H9 (cell line): ENCODE measurements at regions not wholly inside any gene's neighbourhood (a gene's known extent, or its start where the extent isn't known, plus 50 kb on each side); places are given as distances from the start of the nearest gene placed in this dataset.

Experiments used
- DNase-seq: peaks from one replicate; pipeline ENCODE4 v3.0.0-alpha.2; 2017
- H2AFZ ChIP-seq: one replicate; pipeline ENCODE4 v1.6.1; 2013; ENCODE audit warnings: mild to moderate bottlenecking, low read length, control low read depth, moderate library complexity
- H2AK5ac ChIP-seq: 2 replicates; pipeline ENCODE4 v1.6.1; 2013; ENCODE audit warnings: low read length, control low read depth, mixed read lengths; ENCODE audit not compliant: insufficient read length
- H2BK120ac ChIP-seq: one replicate; pipeline ENCODE4 v1.6.1; 2013; ENCODE audit warnings: low read depth, mild to moderate bottlenecking, low read length, control low read depth, inconsistent platforms; ENCODE audit not compliant: poor library complexity, severe bottlenecking
- H2BK12ac ChIP-seq: 2 replicates; pipeline ENCODE4 v1.6.1; 2013; ENCODE audit warnings: low read length, control low read depth, mixed read lengths, low read depth; ENCODE audit not compliant: insufficient read length
- H2BK15ac ChIP-seq: 2 replicates; pipeline ENCODE4 v1.6.1; 2013; ENCODE audit warnings: low read depth, low read length, control low read depth
- H2BK20ac ChIP-seq: one replicate; pipeline ENCODE4 v1.6.1; 2013; ENCODE audit warnings: low read depth, mild to moderate bottlenecking, low read length, control low read depth, inconsistent platforms; ENCODE audit not compliant: poor library complexity, severe bottlenecking
- H2BK5ac ChIP-seq: 2 replicates; pipeline ENCODE4 v1.6.1; 2013; ENCODE audit warnings: low read length, control low read depth, mixed read lengths; ENCODE audit not compliant: insufficient read length
- H3K14ac ChIP-seq: 2 replicates; pipeline ENCODE4 v1.6.1; 2013; ENCODE audit warnings: low read length, control low read depth; ENCODE audit not compliant: insufficient read depth
- H3K18ac ChIP-seq: 2 replicates; pipeline ENCODE4 v1.6.1; 2013; ENCODE audit warnings: low read depth, mild to moderate bottlenecking, mixed read lengths, low read length, control low read depth; ENCODE audit not compliant: insufficient read length
- H3K23ac ChIP-seq: 2 replicates; pipeline ENCODE4 v1.6.1; 2013; ENCODE audit warnings: low read length, control low read depth, mixed read lengths, low read depth; ENCODE audit not compliant: insufficient read length
- H3K23me2 ChIP-seq: 2 replicates; pipeline ENCODE4 v1.6.1; 2013; ENCODE audit warnings: low read depth, mild to moderate bottlenecking, mixed read lengths, low read length, control low read depth; ENCODE audit not compliant: insufficient read length, poor library complexity, severe bottlenecking
- H3K27ac ChIP-seq: 2 replicates; pipeline ENCODE4 v1.5.1; 2013; ENCODE audit warnings: low read length, control low read depth, mixed read lengths, low read depth; ENCODE audit not compliant: insufficient read length
- H3K27me3 ChIP-seq: 2 replicates; pipeline ENCODE4 v1.6.1; 2013; ENCODE audit warnings: low read length, control low read depth, inconsistent platforms; ENCODE audit not compliant: insufficient read depth
- H3K4ac ChIP-seq: 2 replicates; pipeline ENCODE4 v1.6.1; 2013; ENCODE audit warnings: low read depth, mild to moderate bottlenecking, control low read depth, inconsistent platforms, low read length, moderate library complexity
- H3K4me1 ChIP-seq: 2 replicates; pipeline ENCODE4 v1.6.1; 2013; ENCODE audit warnings: low read length, control low read depth, inconsistent platforms; ENCODE audit not compliant: insufficient read depth
- H3K4me2 ChIP-seq: 2 replicates; pipeline ENCODE4 v1.6.1; 2013; ENCODE audit warnings: low read length, control low read depth, mixed read lengths; ENCODE audit not compliant: insufficient read length, insufficient read depth
- H3K56ac ChIP-seq: 2 replicates; pipeline ENCODE4 v1.6.1; 2013; ENCODE audit warnings: low read depth, mild to moderate bottlenecking, mixed read lengths, low read length, control low read depth; ENCODE audit not compliant: insufficient read length
- H3K79me1 ChIP-seq: 2 replicates; pipeline ENCODE4 v1.6.1; 2013; ENCODE audit warnings: low read depth, mild to moderate bottlenecking, moderate library complexity, low read length, control low read depth, inconsistent platforms; ENCODE audit not compliant: insufficient read depth, poor library complexity, severe bottlenecking
- H3K79me2 ChIP-seq: 2 replicates; pipeline ENCODE4 v1.6.1; 2013; ENCODE audit warnings: low read length, control low read depth, inconsistent platforms; ENCODE audit not compliant: insufficient read depth
- H3K9ac ChIP-seq: 2 replicates; pipeline ENCODE4 v1.6.1; 2013; ENCODE audit warnings: low read length, control low read depth, mixed read lengths; ENCODE audit not compliant: insufficient read length; ENCODE audit errors: extremely low read depth
- H3K9me3 ChIP-seq: one replicate; pipeline ENCODE4 v1.6.1; 2013; ENCODE audit warnings: low read depth, low read length, inconsistent platforms; ENCODE audit not compliant: control insufficient read depth
- H3T11ph ChIP-seq: one replicate; pipeline ENCODE4 v1.6.1; 2013; ENCODE audit warnings: mild to moderate bottlenecking, low read length, control low read depth, inconsistent platforms
- H4K20me1 ChIP-seq: one replicate; pipeline ENCODE4 v1.6.1; 2013; ENCODE audit not compliant: control insufficient read depth, insufficient read length, insufficient read depth
- H4K5ac ChIP-seq: 2 replicates; pipeline ENCODE4 v1.6.1; 2013; ENCODE audit warnings: low read depth, mild to moderate bottlenecking, mixed read lengths, low read length, control low read depth; ENCODE audit not compliant: insufficient read length
- H4K8ac ChIP-seq: replicated peaks from 2 replicates; pipeline ENCODE4 v1.6.1; 2013; ENCODE audit warnings: low read length, control low read depth, mixed read lengths, low read depth; ENCODE audit not compliant: insufficient read length
- H4K91ac ChIP-seq: 2 replicates; pipeline ENCODE4 v1.6.1; 2013; ENCODE audit warnings: low read depth, mild to moderate bottlenecking, moderate library complexity, mixed read lengths, low read length, control low read depth; ENCODE audit not compliant: insufficient read length
- H3K27ac Mint-ChIP-seq, 3 experiments: 2 replicates in 2 of 3; 3 replicates in 1 of 3; pipeline ENCODE4 v1.8.0; 2020 to 2021; ENCODE audit warnings: mixed read lengths in 3 of 3, mild to moderate bottlenecking in 1 of 3, moderate library complexity in 1 of 3
- H3K27me3 Mint-ChIP-seq: 2 replicates; pipeline ENCODE4 v1.8.0; 2021; ENCODE audit warnings: low read depth, mild to moderate bottlenecking, moderate library complexity, mixed read lengths
- H3K36me3 Mint-ChIP-seq, 3 experiments: 2 replicates in 2 of 3; 3 replicates in 1 of 3; pipeline ENCODE4 v1.8.0; 2020 to 2021; ENCODE audit warnings: low read depth in 3 of 3, mixed read lengths in 3 of 3; ENCODE audit not compliant: insufficient read depth in 1 of 3
- H3K4me1 Mint-ChIP-seq, 2 experiments: 2 replicates each; pipeline ENCODE4 v1.8.0; 2020; ENCODE audit warnings: mixed read lengths in 2 of 2
- H3K4me3 Mint-ChIP-seq, 2 experiments: 2 replicates in 1 of 2; 3 replicates in 1 of 2; pipeline ENCODE4 v1.8.0; 2020 to 2021; ENCODE audit warnings: mild to moderate bottlenecking in 2 of 2, mixed read lengths in 2 of 2, moderate library complexity in 1 of 2
- H3K9me3 Mint-ChIP-seq, 2 experiments: 2 replicates in 1 of 2; 3 replicates in 1 of 2; pipeline ENCODE4 v1.8.0; 2020; ENCODE audit warnings: mild to moderate bottlenecking in 2 of 2, mixed read lengths in 2 of 2, moderate library complexity in 1 of 2
- WGBS: extraction: QIAGEN DNeasy Blood & Tissue Kit; methylation state at CpG from one replicate; pipeline ENCODE4 v1.1.7; 2013; ENCODE audit warnings: missing lambda C conversion rate, low lambda C conversion rate, mixed read lengths; ENCODE audit not compliant: insufficient read length; ENCODE audit errors: extremely low coverage; 5-methylcytosine and 5-hydroxymethylcytosine counted together
- TF ChIP-seq, protein P1 (sequence below): fragments of 200-600 bp; sonication (generic); conservative IDR thresholded peaks from 3 replicates; pipeline ENCODE4 v1.8.0; 2021; ENCODE audit warnings: antibody characterized with exemption, mild to moderate bottlenecking

- Mint-ChIP-seq H3K36me3 (no peaks in the 10 kb centered on the region; a peak in 5 of 7 replicates), H3K4me1 (peaks cover 8 to 15% of the 10 kb centered on the region in 2 experiments), H3K4me3 (no peak overlapping the region), H3K27me3 (no peaks in the 10 kb centered on the region), H3K9me3 (no peaks in the 10 kb centered on the region), H3K27ac (peak overlapping the region; percentile 65 to 80 (median 77); a peak in 3 of 7 replicates)
- H2BK20ac ChIP-seq, result no peak overlapping the region
- H3K4me2 ChIP-seq, result no peak overlapping the region
- H2BK15ac ChIP-seq, result no peak overlapping the region
- no peak overlapping the region for H3K27ac ChIP-seq
- TF ChIP-seq, protein P1, sequence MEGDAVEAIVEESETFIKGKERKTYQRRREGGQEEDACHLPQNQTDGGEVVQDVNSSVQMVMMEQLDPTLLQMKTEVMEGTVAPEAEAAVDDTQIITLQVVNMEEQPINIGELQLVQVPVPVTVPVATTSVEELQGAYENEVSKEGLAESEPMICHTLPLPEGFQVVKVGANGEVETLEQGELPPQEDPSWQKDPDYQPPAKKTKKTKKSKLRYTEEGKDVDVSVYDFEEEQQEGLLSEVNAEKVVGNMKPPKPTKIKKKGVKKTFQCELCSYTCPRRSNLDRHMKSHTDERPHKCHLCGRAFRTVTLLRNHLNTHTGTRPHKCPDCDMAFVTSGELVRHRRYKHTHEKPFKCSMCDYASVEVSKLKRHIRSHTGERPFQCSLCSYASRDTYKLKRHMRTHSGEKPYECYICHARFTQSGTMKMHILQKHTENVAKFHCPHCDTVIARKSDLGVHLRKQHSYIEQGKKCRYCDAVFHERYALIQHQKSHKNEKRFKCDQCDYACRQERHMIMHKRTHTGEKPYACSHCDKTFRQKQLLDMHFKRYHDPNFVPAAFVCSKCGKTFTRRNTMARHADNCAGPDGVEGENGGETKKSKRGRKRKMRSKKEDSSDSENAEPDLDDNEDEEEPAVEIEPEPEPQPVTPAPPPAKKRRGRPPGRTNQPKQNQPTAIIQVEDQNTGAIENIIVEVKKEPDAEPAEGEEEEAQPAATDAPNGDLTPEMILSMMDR, result 0 out of 3 replicates have a peak, but pooled peaks have one; percentile 7
- no peak overlapping the region for H4K5ac ChIP-seq
- DNase-seq, result no peak
- H3K23ac ChIP-seq, result no peak overlapping the region
- no peaks in the 10 kb centered on the region; the same call in 1 of the 2 replicates for H3K79me2 ChIP-seq
- H3T11ph ChIP-seq, result no peak overlapping the region
- H3K14ac ChIP-seq, result no peak overlapping the region
- H3K79me1 ChIP-seq, result no peaks in the 10 kb centered on the region
- H4K8ac ChIP-seq, result no peak overlapping the region
- no peak overlapping the region for H3K9ac ChIP-seq
- no peaks in the 10 kb centered on the region for H3K9me3 ChIP-seq
- H3K4ac ChIP-seq, result no peak overlapping the region
- H4K20me1 ChIP-seq, result no peaks in the 10 kb centered on the region
- no peak overlapping the region for H2BK5ac ChIP-seq
- no peak overlapping the region for H2AFZ ChIP-seq
- H2AK5ac ChIP-seq, result no peak overlapping the region
- WGBS, result no CpG with 5 or more reads among the region's 20 CpGs
- no peak overlapping the region for H2BK12ac ChIP-seq
- no peaks in the 10 kb centered on the region for H3K4me1 ChIP-seq
- H3K56ac ChIP-seq, result no peak overlapping the region
- H2BK120ac ChIP-seq, result no peak overlapping the region
- H3K18ac ChIP-seq, result no peak overlapping the region
- H4K91ac ChIP-seq, result no peak overlapping the region
- H3K23me2 ChIP-seq, result no peaks in the 10 kb centered on the region
- no peaks in the 10 kb centered on the region for H3K27me3 ChIP-seq
Measured at GRCh38 chr22:25366876-25367466, 147.5 kb downstream of the CRYBB2 start.
